Karpas-422 (cell line): ENCODE measurements at regions not wholly inside any gene's neighbourhood (a gene's known extent, or its start where the extent isn't known, plus 50 kb on each side); places are given as distances from the start of the nearest gene placed in this dataset.

Experiments used
- DNase-seq: peaks from one replicate; pipeline ENCODE4 v3.0.0-alpha.2; 2015
- H2AFZ ChIP-seq: fragments of 200-600 bp; sonication (generic); 2 replicates; pipeline ENCODE4 v1.6.1; 2014; ENCODE audit warnings: antibody characterized with exemption, low read length, mixed read lengths
- H3K27ac ChIP-seq: fragments of 200-600 bp; sonication (generic); 2 replicates; pipeline ENCODE4 v1.5.1; 2014; ENCODE audit warnings: mild to moderate bottlenecking, low read length, moderate library complexity
- H3K27me3 ChIP-seq: fragments of 200-600 bp; sonication (generic); 2 replicates; pipeline ENCODE4 v1.6.1; 2014; ENCODE audit warnings: low read length, mixed read lengths
- H3K36me3 ChIP-seq: fragments of 200-600 bp; sonication (generic); 2 replicates; pipeline ENCODE4 v1.6.1; 2014; ENCODE audit warnings: low read length, mixed read lengths; ENCODE audit not compliant: insufficient read depth
- H3K4me1 ChIP-seq: fragments of 200-600 bp; sonication (generic); 2 replicates; pipeline ENCODE4 v1.6.1; 2014; ENCODE audit warnings: mild to moderate bottlenecking, low read length, mixed read lengths
- H3K4me2 ChIP-seq: fragments of 200-600 bp; sonication (generic); 2 replicates; pipeline ENCODE4 v1.6.1; 2014; ENCODE audit warnings: low read length, low read depth, mild to moderate bottlenecking; ENCODE audit not compliant: poor library complexity, severe bottlenecking
- H3K4me3 ChIP-seq: fragments of 200-600 bp; sonication (generic); 2 replicates; pipeline ENCODE4 v1.5.1; 2014; ENCODE audit warnings: mild to moderate bottlenecking, antibody characterized with exemption, low read length, mixed read lengths
- H3K79me2 ChIP-seq: fragments of 200-600 bp; sonication (generic); 2 replicates; pipeline ENCODE4 v1.6.1; 2014; ENCODE audit warnings: mild to moderate bottlenecking, low read length, mixed read lengths
- H3K9ac ChIP-seq: fragments of 200-600 bp; sonication (generic); 2 replicates; pipeline ENCODE4 v1.6.0; 2014; ENCODE audit warnings: low read length
- H3K9me2 ChIP-seq: fragments of 200-600 bp; sonication (generic), shearing (Covaris generic); replicated peaks from 2 replicates; pipeline ENCODE4 v1.6.0; 2014; ENCODE audit warnings: mild to moderate bottlenecking, low read length, moderate library complexity; ENCODE audit not compliant: insufficient read depth
- H3K9me3 ChIP-seq: fragments of 300-700, 200-600 bp; sonication (generic); 2 replicates; pipeline ENCODE4 v1.6.1; 2014; ENCODE audit warnings: low read length, mixed read lengths
- H4K20me1 ChIP-seq: fragments of 200-600 bp; sonication (generic); 2 replicates; pipeline ENCODE4 v1.6.1; 2014; ENCODE audit warnings: mild to moderate bottlenecking, antibody characterized with exemption, low read length, low read depth; ENCODE audit not compliant: insufficient read depth

DNA sequence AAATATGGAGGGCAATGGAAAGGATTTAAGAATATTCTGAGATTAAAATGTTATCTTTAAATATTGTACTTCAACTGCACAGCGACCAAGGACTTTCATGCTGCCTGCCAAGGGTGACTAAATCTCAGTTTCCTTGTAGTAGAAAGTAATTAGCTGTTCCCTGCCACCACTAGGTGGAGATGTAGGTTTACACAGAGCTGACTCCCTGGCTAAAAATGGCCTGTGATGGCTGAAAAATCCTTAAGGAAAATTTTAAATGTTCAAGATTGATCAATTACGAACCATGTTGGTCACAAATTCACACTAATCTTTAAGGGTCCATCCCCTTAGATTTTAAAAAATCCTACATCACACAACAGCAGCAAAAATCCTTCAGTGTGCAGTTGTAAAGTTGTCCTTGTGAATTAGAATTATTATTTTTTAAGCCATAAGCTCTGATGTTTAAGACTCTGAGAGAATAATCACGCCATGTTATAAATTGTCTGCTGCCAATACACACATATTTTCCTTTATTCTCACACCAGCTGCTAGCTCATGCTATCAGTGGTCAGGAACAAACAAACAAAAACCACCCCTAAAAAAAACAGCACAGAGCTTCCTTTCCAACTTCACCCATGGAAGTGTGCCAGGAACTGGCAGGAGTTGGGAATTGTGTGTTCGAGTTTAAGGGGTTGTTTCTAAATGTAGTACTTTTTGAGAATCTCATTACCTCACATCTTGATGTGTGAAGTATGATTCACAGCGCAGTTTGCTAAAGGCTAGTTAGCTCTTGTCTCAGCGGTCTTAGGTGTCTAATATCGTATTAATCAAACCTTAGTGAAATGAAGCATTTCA lies 399.8 kb downstream of the TMEM182 start:
- DNase-seq, result peak; percentile 68
- Histone ChIP-seq H4K20me1 (no peaks in the 10 kb centered on the region), H3K9ac (no peak overlapping the region), H3K36me3 (no peaks in the 10 kb centered on the region), H3K79me2 (no peaks in the 10 kb centered on the region), H2AFZ (no peak overlapping the region), H3K27ac (no peak overlapping the region), H3K4me1 (no peaks in the 10 kb centered on the region), H3K4me2 (no peak overlapping the region), H3K9me2 (no peaks in the 10 kb centered on the region), H3K4me3 (no peak overlapping the region), H3K27me3 (no peaks in the 10 kb centered on the region), H3K9me3 (no peaks in the 10 kb centered on the region)

DNA sequence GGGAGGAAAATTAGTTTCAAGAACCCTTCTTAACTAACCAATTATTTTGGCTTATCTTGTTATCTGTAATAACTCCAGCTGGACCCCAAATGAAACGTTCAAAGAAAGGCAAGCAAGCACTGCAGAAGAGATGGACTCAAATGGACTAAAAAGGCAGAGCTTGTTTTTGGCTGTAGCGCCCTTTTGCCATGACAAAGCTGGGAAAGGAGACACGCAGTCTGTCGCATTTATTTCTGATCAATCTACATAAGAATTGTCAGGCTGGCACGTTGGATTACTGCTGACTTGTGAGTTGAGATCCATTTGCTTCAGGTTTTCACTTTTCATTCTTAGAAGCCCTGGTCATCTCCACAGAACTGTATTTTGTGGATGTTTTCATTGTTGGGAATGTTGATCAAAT lies 402.9 kb downstream of the TMEM182 start:
- H3K79me2 ChIP-seq, result no peaks in the 10 kb centered on the region
- no peak overlapping the region for H3K9ac ChIP-seq
- H3K27me3 ChIP-seq, result no peaks in the 10 kb centered on the region
- H2AFZ ChIP-seq, result no peak overlapping the region
- H3K4me1 ChIP-seq, result no peaks in the 10 kb centered on the region
- H3K9me3 ChIP-seq, result no peaks in the 10 kb centered on the region
- H3K36me3 ChIP-seq, result no peaks in the 10 kb centered on the region
- DNase-seq, result no peak
- H3K4me3 ChIP-seq, result no peak overlapping the region
- H3K27ac ChIP-seq, result no peak overlapping the region
- H3K4me2 ChIP-seq, result no peak overlapping the region
- no peaks in the 10 kb centered on the region for H4K20me1 ChIP-seq
- H3K9me2 ChIP-seq, result no peaks in the 10 kb centered on the region

DNA sequence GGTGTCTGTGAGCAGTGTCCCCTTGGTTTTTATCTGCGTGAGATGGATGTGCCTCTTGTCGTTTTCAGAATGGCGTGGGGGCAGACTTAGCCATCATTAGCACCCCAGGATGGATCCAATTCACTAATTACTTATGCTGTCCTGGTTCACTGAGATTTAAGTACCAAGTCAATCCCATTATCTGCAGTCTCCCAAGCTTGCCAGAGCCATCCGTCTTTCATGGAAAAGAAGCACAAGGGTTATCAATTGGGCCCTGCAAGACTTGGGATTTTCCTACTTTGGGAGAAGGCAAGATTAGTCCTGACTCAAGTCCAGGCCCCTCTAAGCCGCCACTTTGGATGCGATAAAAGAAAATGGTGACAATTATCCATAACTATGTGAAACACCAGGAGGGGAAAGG lies 404.0 kb downstream of the TMEM182 start:
- no peak for DNase-seq
- H3K4me3 ChIP-seq, result no peak overlapping the region

DNA sequence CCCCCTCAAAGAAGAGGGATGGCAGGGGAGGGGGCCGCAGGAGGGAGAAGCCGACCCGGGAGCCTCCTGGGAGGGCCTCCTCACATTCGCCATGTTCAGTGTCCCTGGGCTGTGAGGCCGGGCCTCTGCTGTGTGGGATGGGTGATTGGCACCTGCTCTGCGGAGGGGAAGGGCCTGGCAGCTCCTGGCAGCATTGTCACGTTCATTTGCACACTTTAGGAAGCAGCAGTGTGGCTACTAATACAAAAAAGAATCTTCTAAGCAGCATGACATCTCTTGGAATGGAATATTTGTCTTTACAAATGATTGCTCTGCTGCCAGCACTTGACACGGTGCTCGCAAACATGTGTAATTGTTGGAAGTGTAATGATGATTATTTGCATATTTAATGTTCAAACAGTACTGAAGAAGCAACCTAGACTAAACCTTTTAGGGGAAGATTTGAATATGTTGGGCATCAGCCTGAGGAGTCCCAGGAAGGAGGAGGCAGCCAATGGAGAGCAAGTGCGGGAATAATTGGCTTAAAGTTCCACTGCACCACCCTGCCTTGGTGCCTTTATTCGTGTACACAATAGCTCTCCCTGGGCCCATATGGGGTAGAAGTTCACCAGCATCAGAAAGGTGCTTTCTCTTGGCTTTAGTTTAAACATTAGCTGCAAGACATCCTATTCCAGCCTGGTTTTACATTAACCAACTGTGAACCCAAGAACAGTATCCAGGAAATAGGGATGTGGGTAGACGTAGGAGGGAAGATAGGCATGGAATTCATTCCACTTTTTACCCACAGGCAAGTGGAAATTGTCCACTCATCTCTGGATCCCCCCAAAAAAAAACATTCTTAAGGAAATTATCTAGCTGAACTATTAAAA lies 404.9 kb downstream of the TMEM182 start:
- Histone ChIP-seq H3K79me2 (no peaks in the 10 kb centered on the region), H3K4me3 (no peak overlapping the region), H3K4me2 (no peak overlapping the region), H2AFZ (no peak overlapping the region), H3K36me3 (no peaks in the 10 kb centered on the region), H3K27me3 (no peaks in the 10 kb centered on the region), H3K9me3 (no peaks in the 10 kb centered on the region), H4K20me1 (no peaks in the 10 kb centered on the region), H3K9me2 (no peaks in the 10 kb centered on the region), H3K27ac (no peak overlapping the region), H3K4me1 (no peaks in the 10 kb centered on the region), H3K9ac (no peak overlapping the region)
- no peak for DNase-seq

More for the DNA sequence above, 404.0 kb downstream of the TMEM182 start:
- no peaks in the 10 kb centered on the region for H3K4me1 ChIP-seq
- no peaks in the 10 kb centered on the region for H4K20me1 ChIP-seq
- H3K9me2 ChIP-seq, result no peaks in the 10 kb centered on the region
- H3K36me3 ChIP-seq, result no peaks in the 10 kb centered on the region
- no peak overlapping the region for H2AFZ ChIP-seq
- H3K9me3 ChIP-seq, result no peaks in the 10 kb centered on the region
- H3K79me2 ChIP-seq, result no peaks in the 10 kb centered on the region
- no peak overlapping the region for H3K27ac ChIP-seq
- no peak overlapping the region for H3K4me2 ChIP-seq
- H3K9ac ChIP-seq, result no peak overlapping the region
- H3K27me3 ChIP-seq, result no peaks in the 10 kb centered on the region

DNA sequence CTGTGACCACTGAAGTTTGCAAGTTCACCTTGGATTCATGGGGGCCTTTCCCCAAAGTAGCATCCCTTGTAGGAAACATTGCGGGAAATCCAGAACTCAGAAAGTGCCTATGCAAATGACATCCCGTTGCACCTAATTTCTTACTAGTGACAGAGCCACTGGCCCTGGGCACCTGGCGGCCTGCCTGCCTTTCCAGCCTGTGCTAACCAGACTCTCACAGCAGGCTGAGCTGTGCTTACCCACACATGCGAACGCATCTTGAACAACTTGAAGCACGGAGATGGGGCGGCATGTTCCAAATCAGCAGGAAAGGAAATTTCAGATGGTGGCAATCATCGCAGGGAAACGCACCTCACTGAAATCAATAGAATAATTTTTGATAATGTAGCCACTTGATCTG lies 405.8 kb downstream of the TMEM182 start:
- no peak overlapping the region for H3K9ac ChIP-seq

DNA sequence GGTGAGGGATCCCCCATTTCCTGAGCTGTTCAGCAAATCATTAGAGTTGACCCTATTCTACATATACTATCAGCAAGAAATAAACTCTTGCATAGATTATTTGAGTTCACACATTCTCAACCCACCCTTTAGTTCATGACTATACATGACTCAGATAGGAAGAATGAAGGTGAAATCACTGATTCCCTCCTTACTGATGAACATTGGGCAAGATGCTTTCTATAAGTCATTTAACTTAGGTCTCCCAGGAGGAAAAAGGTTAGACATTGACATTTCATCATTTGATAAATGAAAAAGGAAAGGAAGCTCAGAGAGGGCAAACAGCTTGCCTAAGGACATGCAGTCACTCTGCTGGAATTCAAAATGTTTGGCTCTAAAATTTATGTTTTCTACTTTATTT lies 408.0 kb downstream of the TMEM182 start:
- H2AFZ ChIP-seq, result no peak overlapping the region
- H3K36me3 ChIP-seq, result no peaks in the 10 kb centered on the region
- no peaks in the 10 kb centered on the region for H3K27me3 ChIP-seq
- no peak overlapping the region for H3K27ac ChIP-seq
- no peaks in the 10 kb centered on the region for H3K79me2 ChIP-seq
- H3K4me3 ChIP-seq, result no peak overlapping the region
- no peaks in the 10 kb centered on the region for H3K9me2 ChIP-seq
- no peaks in the 10 kb centered on the region for H4K20me1 ChIP-seq
- H3K9ac ChIP-seq, result no peak overlapping the region
- H3K4me2 ChIP-seq, result no peak overlapping the region
- DNase-seq, result no peak
- no peaks in the 10 kb centered on the region for H3K9me3 ChIP-seq
- no peaks in the 10 kb centered on the region for H3K4me1 ChIP-seq

More for the DNA sequence above, 405.8 kb downstream of the TMEM182 start:
- Histone ChIP-seq H4K20me1 (no peaks in the 10 kb centered on the region), H3K4me2 (no peak overlapping the region), H3K79me2 (no peaks in the 10 kb centered on the region), H3K27ac (no peak overlapping the region), H3K9me2 (no peaks in the 10 kb centered on the region), H3K9me3 (no peaks in the 10 kb centered on the region), H3K4me1 (no peaks in the 10 kb centered on the region), H3K36me3 (no peaks in the 10 kb centered on the region), H3K27me3 (no peaks in the 10 kb centered on the region), H3K4me3 (no peak overlapping the region), H2AFZ (no peak overlapping the region)
- no peak for DNase-seq

DNA sequence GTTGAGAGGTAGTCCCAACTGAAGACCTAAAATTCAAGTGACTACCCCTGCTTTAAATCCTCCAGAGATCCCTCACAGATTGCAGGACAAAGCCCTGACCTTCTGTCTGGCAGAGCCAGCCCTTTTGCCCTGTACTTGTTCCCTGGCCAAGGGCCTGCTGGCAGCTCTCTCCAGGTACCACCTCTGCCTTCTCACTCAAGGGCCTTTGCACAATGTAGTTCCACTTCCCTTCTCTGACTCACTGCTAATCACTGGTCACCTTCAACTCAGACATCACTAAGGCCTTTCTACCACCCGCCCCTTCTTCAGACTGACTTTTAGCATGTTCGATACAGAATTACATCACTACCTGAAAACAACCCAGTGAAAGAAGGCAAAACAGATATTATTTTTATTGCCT lies 411.0 kb downstream of the TMEM182 start:
- no peaks in the 10 kb centered on the region for H3K4me1 ChIP-seq
- no peak overlapping the region for H3K9ac ChIP-seq
- H3K4me2 ChIP-seq, result no peak overlapping the region
- no peaks in the 10 kb centered on the region for H3K36me3 ChIP-seq
- H2AFZ ChIP-seq, result no peak overlapping the region
- no peaks in the 10 kb centered on the region for H3K79me2 ChIP-seq
- no peaks in the 10 kb centered on the region for H4K20me1 ChIP-seq
- DNase-seq, result no peak
- H3K9me2 ChIP-seq, result no peaks in the 10 kb centered on the region
- H3K27ac ChIP-seq, result no peak overlapping the region
- H3K4me3 ChIP-seq, result no peak overlapping the region
- H3K9me3 ChIP-seq, result no peaks in the 10 kb centered on the region
- no peaks in the 10 kb centered on the region for H3K27me3 ChIP-seq

DNA sequence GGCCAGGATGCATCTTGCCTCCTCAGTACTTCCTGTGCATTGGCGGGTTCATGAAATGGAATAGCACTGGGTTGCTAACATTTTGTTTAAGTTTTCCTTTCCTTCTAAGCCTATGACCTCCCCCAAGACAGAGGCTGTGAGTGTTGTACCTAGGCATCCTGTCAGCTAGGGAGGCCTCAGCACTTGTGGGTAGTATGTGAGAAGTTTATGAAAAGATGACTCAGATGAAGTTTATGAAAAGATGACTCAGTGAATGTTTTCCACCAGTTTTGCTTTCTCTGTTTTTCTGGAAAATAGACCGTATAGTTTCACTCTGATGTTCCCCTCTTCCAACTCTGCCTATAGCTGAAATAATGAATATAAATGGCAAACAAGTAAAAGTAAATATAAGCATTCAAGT lies 412.9 kb downstream of the TMEM182 start:
- H2AFZ ChIP-seq, result no peak overlapping the region
- H4K20me1 ChIP-seq, result no peaks in the 10 kb centered on the region
- H3K9me2 ChIP-seq, result no peaks in the 10 kb centered on the region
- H3K27me3 ChIP-seq, result no peaks in the 10 kb centered on the region
- no peak overlapping the region for H3K4me2 ChIP-seq
- H3K79me2 ChIP-seq, result no peaks in the 10 kb centered on the region
- no peak for DNase-seq
- H3K36me3 ChIP-seq, result no peaks in the 10 kb centered on the region
- H3K4me3 ChIP-seq, result no peak overlapping the region
- H3K9me3 ChIP-seq, result no peaks in the 10 kb centered on the region
- no peak overlapping the region for H3K27ac ChIP-seq
- no peak overlapping the region for H3K9ac ChIP-seq
- H3K4me1 ChIP-seq, result no peaks in the 10 kb centered on the region
